NCI-H1105 treated with DMSO at 0.1 percent for 48 hours (cell line): ENCODE measurements at regions not wholly inside any gene's neighbourhood (a gene's known extent, or its start where the extent isn't known, plus 50 kb on each side); places are given as distances from the start of the nearest gene placed in this dataset.
A peak's percentile ranks its signal among the peaks of the same experiment; 100 is the strongest.
"Not testable (repeated sequence)": the region's sequence is repeated elsewhere in the genome, so short reads cannot be mapped to it uniquely, and the experiment has no call there.

ENCODE experiments used
- DNase-seq: peaks from one replicate; lab custom pipeline; 2025; lab: John Stamatoyannopoulos, UW

DNA sequence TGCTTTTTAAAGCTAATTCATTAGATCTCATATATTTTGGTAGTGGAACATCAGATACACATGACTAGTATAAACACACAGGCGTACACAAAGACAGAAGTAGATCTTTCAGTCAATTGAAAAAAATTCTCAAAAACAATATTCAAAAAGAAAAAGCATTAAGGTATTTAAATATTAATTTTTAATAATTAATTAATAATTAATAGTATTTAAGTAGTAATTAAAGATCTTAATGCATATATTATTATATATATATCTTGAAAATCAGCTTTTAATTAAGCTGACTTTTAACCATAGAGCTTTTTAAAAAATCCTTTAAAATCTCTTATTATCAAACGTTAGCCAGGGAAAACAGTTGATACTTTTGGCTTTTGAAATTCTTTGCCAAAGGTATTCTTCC lies 489.4 kb upstream of the PCDH20 start:
- no peak for DNase-seq

GRCh38 chr13:61901946-61902541 lies 486.4 kb upstream of the PCDH20 start:
- no peak for DNase-seq

GRCh38 chr13:61900033-61900432 lies 484.4 kb upstream of the PCDH20 start:
- DNase-seq, result no peak

DNA sequence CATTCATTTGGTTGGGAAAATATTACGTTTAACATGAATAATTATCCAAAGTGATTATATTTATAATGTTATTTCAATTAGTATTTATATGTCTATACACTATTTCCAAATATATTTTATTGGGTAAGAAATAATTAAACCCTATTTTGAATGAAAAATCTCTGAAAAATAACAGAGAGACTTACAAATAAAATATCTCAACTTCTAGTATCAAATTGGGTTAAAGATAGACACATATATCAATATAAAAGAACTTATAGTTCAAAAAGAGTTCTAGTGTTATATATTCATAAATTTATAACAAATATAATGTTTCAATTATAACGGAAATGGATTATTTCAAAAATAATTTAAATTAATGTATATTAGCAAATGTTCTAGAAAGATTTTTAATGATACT lies 482.6 kb upstream of the PCDH20 start:
- no peak for DNase-seq

GRCh38 chr13:61891401-61891800 lies 475.8 kb upstream of the PCDH20 start:
- no peak for DNase-seq

DNA sequence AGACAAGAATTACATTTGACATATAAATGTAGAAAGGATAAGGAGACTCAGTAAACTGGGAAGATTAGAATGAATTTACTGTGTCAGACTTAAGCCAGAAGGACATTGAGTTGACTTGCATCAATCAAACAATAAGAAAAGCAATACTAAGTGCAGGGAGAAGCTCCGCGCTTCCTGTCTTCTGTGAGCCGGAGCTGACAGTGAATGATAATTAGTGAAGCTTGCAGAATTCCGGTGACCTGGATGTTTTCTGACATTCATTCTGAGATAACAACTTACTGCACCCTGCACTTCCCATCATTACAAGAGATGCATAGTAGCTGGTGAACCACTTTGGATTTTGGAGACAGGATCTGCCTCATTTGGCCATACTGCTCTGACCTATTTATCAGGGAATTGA lies 469.2 kb upstream of the PCDH20 start:
- no peak for DNase-seq

DNA sequence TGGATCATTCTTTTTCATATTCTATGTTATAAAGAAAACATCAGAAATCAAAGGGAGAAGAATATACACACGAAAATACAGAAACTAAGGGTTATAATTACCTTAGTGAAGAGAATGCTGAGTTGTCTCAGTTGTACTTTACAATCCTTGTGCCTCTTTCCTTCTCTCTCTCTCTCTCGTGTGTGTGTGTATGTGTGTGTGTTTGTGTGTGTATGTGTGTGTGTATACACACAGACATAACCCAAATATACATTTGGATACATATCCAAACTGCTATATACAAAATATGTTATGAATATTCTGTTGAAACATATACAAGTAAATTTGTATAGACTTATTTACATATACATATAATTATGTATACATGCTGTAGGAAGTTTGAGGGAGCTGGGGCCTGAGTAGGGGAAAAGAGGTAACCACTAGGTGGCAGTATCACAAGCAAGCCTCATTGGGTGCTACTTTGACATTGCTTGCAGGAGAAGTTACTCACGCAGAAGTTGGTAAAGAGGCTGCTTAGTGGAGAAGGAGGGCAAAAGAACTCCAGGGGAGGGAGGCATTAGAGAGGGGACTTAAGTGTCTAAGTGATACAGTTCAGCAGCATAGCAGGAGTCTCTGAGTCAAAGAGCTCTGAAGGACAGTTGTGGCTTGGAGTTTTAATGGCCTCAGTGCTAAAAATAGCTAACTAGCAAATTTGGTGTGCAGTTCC lies 465.1 kb upstream of the PCDH20 start:
- peak; percentile 16 for DNase-seq

DNA sequence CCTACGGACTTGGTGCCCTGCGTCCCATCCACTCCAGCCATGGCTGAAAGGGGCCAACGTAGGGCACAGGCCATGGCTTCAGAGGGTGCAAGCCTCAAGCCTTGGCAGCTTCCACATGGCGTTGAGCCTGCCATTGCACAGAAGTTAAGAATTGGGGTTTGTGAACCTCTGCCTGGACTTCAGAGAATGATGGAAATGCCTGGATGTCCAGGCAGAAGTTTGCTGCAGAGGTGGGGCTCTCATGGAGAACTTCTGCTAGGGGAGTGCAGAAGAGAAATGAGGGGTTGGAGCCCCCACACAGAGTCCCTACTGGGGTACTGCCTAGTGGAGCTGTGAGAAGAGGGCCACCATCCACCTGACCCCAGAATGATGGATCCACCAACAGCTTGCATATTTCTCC lies 462.9 kb upstream of the PCDH20 start:
- not testable (repeated sequence) for DNase-seq

DNA sequence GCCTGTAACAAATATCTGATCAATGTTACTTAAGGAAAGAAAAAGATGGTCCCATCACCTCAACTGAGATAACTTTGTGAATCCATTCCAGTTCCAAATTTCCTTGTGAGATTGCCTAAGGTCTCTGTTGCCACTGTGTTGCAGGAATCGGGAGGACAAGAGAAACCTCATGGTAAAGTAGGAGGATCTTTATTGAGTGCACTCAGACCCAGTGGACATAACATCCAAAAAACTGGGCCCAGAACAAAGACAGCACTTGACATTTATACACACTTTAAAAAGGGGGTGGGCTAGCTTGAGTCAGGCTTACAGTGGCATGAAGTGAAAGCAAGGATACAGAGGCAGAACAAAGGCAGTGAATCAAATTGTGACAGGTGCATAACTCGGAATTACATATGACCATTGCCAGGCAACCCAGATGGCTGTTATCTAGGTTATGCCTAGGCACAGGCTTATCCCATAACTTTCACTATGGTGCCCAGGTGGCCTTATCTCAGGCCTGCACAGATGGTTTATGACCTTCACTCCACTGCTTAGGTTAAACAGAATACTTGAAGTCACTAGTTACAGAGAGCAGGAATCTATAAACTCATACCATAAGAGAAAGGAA lies 459.4 kb upstream of the PCDH20 start:
- DNase-seq, result no peak

GRCh38 chr13:61873717-61874116 lies 458.1 kb upstream of the PCDH20 start:
- no peak for DNase-seq

DNA sequence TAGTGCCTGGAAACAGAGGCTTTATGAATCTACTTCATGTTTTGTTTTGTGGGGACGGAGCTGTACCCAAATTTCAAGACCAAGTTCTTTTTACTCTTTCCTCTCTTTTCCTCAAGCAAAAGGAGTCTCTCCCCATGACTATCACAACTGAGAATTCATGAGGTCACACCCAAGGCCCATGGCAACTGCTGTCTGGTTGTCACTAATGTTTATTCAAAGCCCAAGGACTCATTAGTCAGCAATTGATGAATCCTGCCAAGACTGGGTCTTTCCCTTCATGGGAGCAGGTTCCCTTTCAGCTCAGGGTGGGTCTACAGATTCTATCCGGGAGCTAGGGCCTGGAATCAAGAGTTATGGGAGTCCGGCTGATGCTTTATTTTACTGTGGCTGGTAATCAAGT lies 441.5 kb upstream of the PCDH20 start:
- no peak for DNase-seq

GRCh38 chr13:61852116-61852619 lies 436.5 kb upstream of the PCDH20 start:
- DNase-seq, result no peak

GRCh38 chr13:61850794-61851193 lies 435.1 kb upstream of the PCDH20 start:
- DNase-seq, result no peak

GRCh38 chr13:61838568-61838967 lies 422.9 kb upstream of the PCDH20 start:
- no peak for DNase-seq

DNA sequence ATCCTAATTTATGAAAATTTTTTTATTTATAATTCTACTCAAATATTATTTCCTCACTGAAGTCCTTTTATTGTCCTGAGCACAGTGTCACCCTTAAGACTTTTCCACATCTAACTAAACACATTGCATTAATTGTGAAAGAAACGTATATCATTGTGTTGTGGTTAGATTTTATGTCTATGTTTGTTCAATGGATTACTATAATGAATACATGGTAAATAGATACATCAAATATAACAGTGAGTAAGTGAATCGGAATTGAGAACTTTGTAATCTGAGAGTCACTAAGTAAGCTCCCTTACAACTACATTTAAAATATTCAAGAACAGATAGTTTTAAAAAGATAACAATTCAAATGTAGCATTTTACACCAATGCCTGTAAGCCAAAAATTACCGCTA lies 417.6 kb upstream of the PCDH20 start:
- DNase-seq, result no peak

DNA sequence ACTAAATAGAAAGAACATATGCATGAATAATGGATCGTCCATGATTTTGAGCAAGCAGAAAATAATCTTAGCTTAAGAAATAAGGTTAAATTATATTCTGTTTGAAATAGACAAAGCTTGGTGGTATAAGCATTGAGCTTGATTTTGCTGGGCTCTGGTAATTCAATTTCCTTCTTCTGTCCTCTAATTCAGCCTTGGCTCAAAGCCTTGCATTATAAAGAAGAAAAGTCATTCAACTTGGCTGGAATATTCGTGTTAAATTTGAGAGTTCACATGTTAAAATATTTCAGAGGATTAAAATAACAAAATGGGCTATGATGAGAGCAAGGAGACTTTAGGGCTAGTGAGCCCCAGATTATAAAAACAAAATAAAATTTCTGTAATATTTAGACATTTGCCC lies 415.4 kb upstream of the PCDH20 start:
- no peak for DNase-seq

GRCh38 chr13:61830475-61830874 lies 414.8 kb upstream of the PCDH20 start:
- no peak for DNase-seq

DNA sequence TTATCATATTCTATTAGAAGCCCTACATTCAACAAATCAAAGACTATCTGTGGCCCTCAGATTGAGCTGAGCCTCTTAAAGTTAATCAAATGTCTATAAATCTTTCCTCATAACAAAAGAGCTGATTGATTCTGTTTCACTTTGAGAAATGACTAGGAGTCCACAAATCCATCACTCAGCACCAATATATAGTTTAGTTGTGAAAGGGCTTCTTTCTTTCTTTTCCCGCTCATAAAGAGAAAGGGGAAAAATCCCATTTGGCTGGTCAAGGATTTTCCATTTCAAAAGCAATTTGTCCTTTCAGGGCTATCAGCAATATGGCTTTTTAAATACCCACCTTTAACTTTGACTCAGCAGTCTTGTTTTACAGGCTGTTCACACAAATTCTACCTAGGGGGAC lies 408.5 kb upstream of the PCDH20 start:
- no peak for DNase-seq

DNA sequence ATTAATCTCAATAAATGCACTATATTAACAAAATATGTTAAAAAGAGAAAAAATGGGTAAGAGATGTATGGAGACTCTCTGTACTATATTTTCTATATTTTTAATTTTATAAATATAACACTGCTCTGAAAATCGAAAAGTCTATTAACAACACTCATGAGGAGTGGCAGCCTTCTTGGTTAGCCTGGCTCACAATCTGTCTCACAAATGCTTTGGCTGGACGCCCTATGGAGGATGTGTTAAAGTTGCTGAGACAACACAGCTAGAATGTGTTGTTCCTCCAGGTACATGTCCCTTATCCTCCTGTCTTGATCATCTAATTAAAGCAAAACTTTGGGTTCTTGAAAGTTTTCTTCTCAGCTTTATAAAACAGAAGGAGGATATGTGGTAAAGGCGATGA lies 396.6 kb upstream of the PCDH20 start:
- no peak for DNase-seq

DNA sequence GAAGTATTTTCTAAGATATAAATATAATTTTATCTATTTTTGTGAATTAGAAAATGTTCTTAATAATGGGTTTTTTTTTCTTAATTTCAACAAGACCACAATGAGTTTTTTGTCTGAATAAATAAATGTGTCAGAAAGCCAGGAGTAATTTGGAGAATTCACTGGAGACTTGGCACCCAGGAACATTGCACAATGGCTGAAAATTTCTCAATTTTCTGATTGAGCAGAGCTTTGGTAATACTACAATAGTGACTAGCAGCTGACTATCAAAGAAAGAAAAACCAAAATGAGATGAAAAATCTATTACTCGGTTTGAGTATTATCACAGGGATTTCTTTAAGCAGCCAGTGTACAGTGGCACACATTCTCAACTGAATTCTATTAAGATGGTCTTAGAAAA lies 394.4 kb upstream of the PCDH20 start:
- no peak for DNase-seq

GRCh38 chr13:61797397-61797796 lies 381.7 kb upstream of the PCDH20 start:
- no peak for DNase-seq

DNA sequence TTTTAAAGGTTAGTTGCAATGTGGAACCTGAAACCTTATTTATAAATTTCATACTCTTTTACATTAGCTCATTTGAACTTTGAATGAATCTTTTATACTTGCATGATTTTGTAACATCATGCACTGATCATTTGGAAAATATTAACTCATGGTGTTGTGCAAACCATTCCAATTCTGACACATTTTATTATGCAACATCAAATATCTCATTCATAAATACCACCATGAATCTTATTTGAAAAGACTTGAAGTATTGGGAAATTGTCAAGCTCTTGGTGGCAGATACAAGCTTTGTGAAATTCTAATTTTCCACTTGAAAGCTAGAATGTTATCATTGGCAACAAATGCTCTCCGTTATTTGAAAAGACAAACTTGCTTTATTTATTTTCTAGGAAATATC lies 379.9 kb upstream of the PCDH20 start:
- no peak for DNase-seq

DNA sequence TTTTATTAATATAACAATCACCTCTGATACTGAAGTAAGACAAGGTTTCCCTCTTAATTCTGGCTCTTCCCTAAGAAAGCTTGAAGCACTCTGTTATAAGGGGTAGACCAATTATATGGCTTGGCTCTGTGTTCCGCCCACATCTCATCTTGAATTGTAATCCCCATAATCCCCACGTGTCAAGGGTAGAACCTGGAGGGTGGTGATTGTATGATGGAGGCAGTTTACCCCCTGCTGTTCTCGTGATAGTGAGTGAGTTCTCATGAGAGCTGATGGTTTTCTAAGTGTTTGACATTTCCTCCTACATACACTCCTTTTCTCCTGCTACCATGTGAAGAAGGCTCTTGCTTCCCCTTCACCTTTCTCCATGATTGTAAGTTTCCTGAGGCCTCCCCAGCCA lies 363.8 kb upstream of the PCDH20 start:
- no peak for DNase-seq

DNA sequence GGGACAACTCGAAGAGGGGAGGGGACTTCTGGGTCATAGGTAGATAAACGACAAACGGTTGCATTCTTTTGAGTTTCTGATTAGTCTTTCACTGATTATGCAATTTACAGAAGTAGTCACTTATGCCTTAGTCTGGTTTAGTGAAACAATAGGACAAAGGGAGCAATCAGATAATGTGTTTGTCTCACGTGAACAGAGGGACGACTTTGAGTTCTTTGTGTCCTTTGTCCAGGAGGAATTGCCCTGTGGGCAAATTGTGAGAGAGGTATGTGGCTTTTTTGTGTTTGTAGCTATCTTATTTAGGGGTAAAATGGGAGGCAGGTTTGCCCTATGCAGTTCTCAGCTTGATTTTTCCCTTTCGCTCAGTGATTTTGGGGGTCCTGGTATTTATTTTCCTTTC lies 362.9 kb upstream of the PCDH20 start:
- DNase-seq, result no peak
